A549 (cell line): ENCODE measurements at regions not wholly inside any gene's neighbourhood (a gene's known extent, or its start where the extent isn't known, plus 50 kb on each side); places are given as distances from the start of the nearest gene placed in this dataset.

Experiments used
- CEBPB ChIP-seq, 2 experiments: fragments of >200 bp in 1 of 2; sonication (Bioruptor Twin) in 1 of 2; formaldehyde crosslinking in 1 of 2; IDR thresholded peaks; 2 replicates each; pipeline ENCODE4 v1.6.1; 2012 to 2016
- CTCF ChIP-seq: fragments of >200 bp; sonication (Bioruptor Twin); formaldehyde crosslinking; IDR thresholded peaks from 3 replicates; pipeline ENCODE4 v1.5.1; 2016
- E2F6 ChIP-seq: IDR thresholded peaks from 2 replicates; pipeline ENCODE4 v1.6.1; 2012; ENCODE audit warnings: low read depth, borderline replicate concordance
- ESRRA ChIP-seq: fragments of 150-350 bp; IDR thresholded peaks from 2 replicates; pipeline ENCODE4 v1.6.1; 2014; ENCODE audit warnings: mild to moderate bottlenecking, low read length, borderline replicate concordance
- HOXB13 ChIP-seq: fragments of 250-450 bp; sonication (Bioruptor Pico); IDR thresholded peaks from 2 replicates; pipeline ENCODE4 v1.5.0; 2020; ENCODE audit warnings: low read depth, mild to moderate bottlenecking, moderate library complexity
- HOXB5 ChIP-seq: fragments of 250-450 bp; sonication (Bioruptor Pico); IDR thresholded peaks from 2 replicates; pipeline ENCODE4 v1.5.0; 2020; ENCODE audit warnings: mild to moderate bottlenecking, moderate library complexity
- POLR2A ChIP-seq: IDR thresholded peaks from 2 replicates; pipeline ENCODE4 v1.6.1; 2012; ENCODE audit warnings: mild to moderate bottlenecking, low read length
- POLR2AphosphoS2 ChIP-seq: conservative IDR thresholded peaks from 2 replicates; pipeline ENCODE4 v1.6.1; 2012; ENCODE audit warnings: low read length, improper control_type of control experiment, inconsistent platforms
- TFCP2L1 ChIP-seq: fragments of 250-450 bp; sonication (Bioruptor Pico); IDR thresholded peaks from 2 replicates; pipeline ENCODE4 v1.5.0; 2021; ENCODE audit warnings: mild to moderate bottlenecking
- ZNF302 ChIP-seq: fragments of 250-450 bp; sonication (Bioruptor Pico); IDR thresholded peaks from 2 replicates; pipeline ENCODE4 v1.9.0; 2021; ENCODE audit warnings: inconsistent platforms, mild to moderate bottlenecking, moderate library complexity

GRCh38 chr5:12522116-12522515 lies 617.9 kb upstream of the CTNND2 start:
- TF ChIP-seq POLR2A (no peak), CTCF (no peak), POLR2AphosphoS2 (no peak), ZNF302 (CRISPR knock-in tag) (no peak), CEBPB (IDR thresholded peaks at IDR 0.05) (no peak), E2F6 (no peak), TFCP2L1 (CRISPR knock-in tag) (no peak), HOXB13 (no peak), ESRRA (no peak), HOXB5 (CRISPR knock-in tag) (no peak)
